Liver (tissue), 8 donors: ENCODE measurements at regions not wholly inside any gene's neighbourhood (a gene's known extent, or its start where the extent isn't known, plus 50 kb on each side); places are given as distances from the start of the nearest gene placed in this dataset.

Experiments
- DNase-seq: peaks from one replicate; pipeline ENCODE4 v3.0.0-alpha.2; 2017; ENCODE audit warnings: low spot score
- H3K27ac ChIP-seq, 2 donors: one replicate each; pipeline ENCODE4 v1.7.0; 2013; ENCODE audit warnings: inconsistent platforms in 2 of 2, low read length in 2 of 2, control low read depth in 1 of 2, low read depth in 1 of 2, mild to moderate bottlenecking in 1 of 2
- H3K27me3 ChIP-seq, 4 donors: one replicate each; pipeline versions ENCODE4 v1.6.1 to v1.7.0; 2013; ENCODE audit warnings: low read length in 3 of 4, inconsistent platforms in 1 of 4, mild to moderate bottlenecking in 1 of 4, moderate library complexity in 1 of 4; ENCODE audit not compliant: control insufficient read depth in 4 of 4, insufficient read depth in 4 of 4
- H3K36me3 ChIP-seq, 4 donors: one replicate each; pipeline versions ENCODE4 v1.6.1 to v1.7.0; 2013; ENCODE audit warnings: low read length in 3 of 4, mild to moderate bottlenecking in 3 of 4, low read depth in 1 of 4, moderate library complexity in 1 of 4; ENCODE audit not compliant: control insufficient read depth in 4 of 4, insufficient read depth in 3 of 4
- H3K4me1 ChIP-seq, 4 donors: one replicate each; pipeline versions ENCODE4 v1.6.1 to v1.7.0; 2013; ENCODE audit warnings: low read length in 3 of 4, mild to moderate bottlenecking in 3 of 4, moderate library complexity in 1 of 4; ENCODE audit not compliant: control insufficient read depth in 4 of 4, insufficient read depth in 4 of 4
- H3K4me3 ChIP-seq, 3 donors: one replicate each; pipeline versions ENCODE4 v1.6.1 to v1.7.0; 2013; ENCODE audit warnings: low read length in 3 of 3, control low read depth in 1 of 3, low read depth in 1 of 3, mild to moderate bottlenecking in 1 of 3
- H3K9ac ChIP-seq, 2 donors: one replicate each; pipeline ENCODE4 v1.7.0; 2013; ENCODE audit warnings: low read length in 2 of 2, mild to moderate bottlenecking in 2 of 2, moderate library complexity in 2 of 2, control low read depth in 1 of 2, low read depth in 1 of 2
- H3K9me3 ChIP-seq, 4 donors: one replicate each; pipeline versions ENCODE4 v1.6.1 to v1.7.0; 2013; ENCODE audit warnings: low read length in 3 of 4; ENCODE audit not compliant: control insufficient read depth in 4 of 4
- ATF3 ChIP-seq: IDR thresholded peaks from 2 replicates; pipeline ENCODE4 v1.6.1; 2016; ENCODE audit warnings: antibody characterized with exemption
- CTCF ChIP-seq: fragments of 150-350 bp; IDR thresholded peaks from 2 replicates; pipeline ENCODE4 v1.5.1; 2017; ENCODE audit warnings: improper control_type of control experiment, low read depth, low read length; ENCODE audit not compliant: missing input control
- FOXA1 ChIP-seq: IDR thresholded peaks from 2 replicates; pipeline ENCODE4 v1.6.1; 2016; ENCODE audit warnings: antibody characterized with exemption
- FOXA2 ChIP-seq: IDR thresholded peaks from 2 replicates; pipeline ENCODE4 v1.6.1; 2016; ENCODE audit warnings: antibody characterized with exemption
- GABPA ChIP-seq, 2 donors: IDR thresholded peaks in 1 of 2; conservative IDR thresholded peaks in 1 of 2; 2 replicates each; pipeline ENCODE4 v1.6.1; 2016; ENCODE audit warnings: antibody characterized with exemption in 2 of 2, mild to moderate bottlenecking in 1 of 2, moderate library complexity in 1 of 2
- HNF4A ChIP-seq, 2 donors: conservative IDR thresholded peaks; 2 replicates each; pipeline ENCODE4 v1.6.1; 2016; ENCODE audit warnings: antibody characterized with exemption in 2 of 2, mild to moderate bottlenecking in 2 of 2
- HNF4G ChIP-seq: IDR thresholded peaks from 2 replicates; pipeline ENCODE4 v1.6.1; 2016; ENCODE audit warnings: antibody characterized with exemption
- JUND ChIP-seq, 2 donors: IDR thresholded peaks; 2 replicates each; pipeline ENCODE4 v1.6.1; 2016; ENCODE audit warnings: antibody characterized with exemption in 2 of 2
- MAX ChIP-seq: IDR thresholded peaks from 2 replicates; pipeline ENCODE4 v1.6.1; 2016; ENCODE audit warnings: antibody characterized with exemption
- RAD21 ChIP-seq, 2 donors: IDR thresholded peaks; 2 replicates each; pipeline ENCODE4 v1.6.1; 2016; ENCODE audit warnings: antibody characterized with exemption in 2 of 2, mild to moderate bottlenecking in 2 of 2
- REST ChIP-seq: IDR thresholded peaks from 2 replicates; pipeline ENCODE4 v1.6.1; 2016; ENCODE audit warnings: antibody characterized with exemption, mild to moderate bottlenecking
- RXRA ChIP-seq, 2 donors: IDR thresholded peaks; 2 replicates each; pipeline ENCODE4 v1.6.1; 2017 to 2018; ENCODE audit warnings: antibody characterized with exemption in 2 of 2, mild to moderate bottlenecking in 1 of 2
- SP1 ChIP-seq: IDR thresholded peaks from 2 replicates; pipeline ENCODE4 v1.6.1; 2018; ENCODE audit warnings: antibody characterized with exemption, mild to moderate bottlenecking
- TAF1 ChIP-seq: conservative IDR thresholded peaks from 2 replicates; pipeline ENCODE4 v1.6.1; 2016; ENCODE audit warnings: antibody characterized with exemption, mild to moderate bottlenecking
- WGBS: extraction: QIAGEN DNeasy Blood & Tissue Kit; methylation state at CpG from one replicate; pipeline ENCODE4 v1.1.7; 2013; 5-methylcytosine and 5-hydroxymethylcytosine counted together
- donor health status: healthy.
- donor health status: healthy.
- donor health status: healthy.
- donor health status: healthy.
- donor health status: healthy.

- TF ChIP-seq JUND (IDR thresholded peaks at IDR 0.05) (peak; percentile 13 to 14), RAD21 (IDR thresholded peaks at IDR 0.05) (no peak), SP1 (no peak), HNF4G (peak; percentile 5), RXRA (IDR thresholded peaks at IDR 0.05) (peak; percentile 25 to 31), MAX (no peak), TAF1 (no peak), HNF4A (conservative IDR thresholded peaks at IDR 0.05) (peak; percentile 57)
- peak overlapping the region in 1 of 2 donors; percentile 4 for H3K27ac ChIP-seq
- H3K9me3 ChIP-seq: no peaks in the 10 kb centered on the region
Measured at GRCh38 chr9:81787747-81788632, 98.6 kb upstream of the TLE1 start.

GRCh38 chr9:81789721-81790120 lies 100.4 kb upstream of the TLE1 start:
- H3K4me1 ChIP-seq: peaks cover 7 to 18% (median 12%) of the 10 kb centered on the region in 4 donors
- WGBS: 84% methylated on average over 1 of the region's 1 CpG
- no peaks in the 10 kb centered on the region for H3K9me3 ChIP-seq
- no peak overlapping the region for H3K4me3 ChIP-seq
- no peak for DNase-seq
- TF ChIP-seq RAD21 (IDR thresholded peaks at IDR 0.05) (no peak), GABPA (IDR thresholded peaks at IDR 0.05 in 1 of 2, conservative IDR thresholded peaks at IDR 0.05 in 1 of 2) (no peak), MAX (no peak), FOXA1 (no peak), HNF4G (no peak), ATF3 (no peak), CTCF (no peak), REST (no peak), HNF4A (conservative IDR thresholded peaks at IDR 0.05) (no peak), FOXA2 (no peak), RXRA (IDR thresholded peaks at IDR 0.05) (no peak), JUND (IDR thresholded peaks at IDR 0.05) (no peak), SP1 (no peak)
- no peaks in the 10 kb centered on the region for H3K27me3 ChIP-seq
- H3K27ac ChIP-seq: no peak overlapping the region
- no peaks in the 10 kb centered on the region for H3K36me3 ChIP-seq
- no peak overlapping the region for H3K9ac ChIP-seq

More at GRCh38 chr9:81787747-81788632, 98.6 kb upstream of the TLE1 start:
- Histone ChIP-seq H3K9ac (no peak overlapping the region), H3K4me3 (no peak overlapping the region), H3K36me3 (no peaks in the 10 kb centered on the region), H3K4me1 (peaks cover 7 to 18% (median 12%) of the 10 kb centered on the region in 4 donors), H3K27me3 (no peaks in the 10 kb centered on the region)
- no peak for DNase-seq
- 37% methylated on average over 4 of the region's 4 CpGs for WGBS
